GM19324 (cell line): ENCODE measurements at regions not wholly inside any gene's neighbourhood (a gene's known extent, or its start where the extent isn't known, plus 50 kb on each side); places are given as distances from the start of the nearest gene placed in this dataset.

Source experiments
- ATAC-seq: cut with Tn5 transposase; IDR thresholded peaks from one replicate; pipeline ENCODE4 v1.9.1; 2021; ENCODE audit warnings: mild to moderate bottlenecking, moderate library complexity; ENCODE audit not compliant: unreplicated experiment, low FRiP score

- no peak for ATAC-seq
Measured at GRCh38 chr2:122003196-122003940, 247.9 kb downstream of the TSN start.

GRCh38 chr2:122007126-122007525, 251.7 kb downstream of the TSN start:
- no peak for ATAC-seq

DNA sequence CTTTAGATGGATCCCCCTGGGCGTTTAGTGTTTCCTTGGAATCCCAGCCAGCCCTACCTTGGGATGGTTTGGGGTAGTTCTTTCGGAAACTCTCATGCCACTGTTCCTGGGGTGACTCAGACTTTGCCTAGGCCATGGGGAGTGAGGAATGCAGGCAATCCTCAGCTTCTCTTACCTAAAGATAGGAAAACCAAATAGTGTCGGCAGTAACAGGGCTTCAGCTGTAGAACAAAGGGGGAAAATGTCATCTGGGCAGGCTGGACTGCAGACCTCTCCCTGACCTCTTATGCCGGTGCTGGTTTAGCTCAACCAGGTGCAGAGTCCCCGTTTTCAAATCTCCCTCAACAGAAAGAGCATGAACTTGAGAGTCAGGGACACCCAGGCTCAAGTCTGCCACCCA, 252.1 kb downstream of the TSN start:
- no peak for ATAC-seq

GRCh38 chr2:122009561-122009960, 254.1 kb downstream of the TSN start:
- ATAC-seq: no peak

DNA sequence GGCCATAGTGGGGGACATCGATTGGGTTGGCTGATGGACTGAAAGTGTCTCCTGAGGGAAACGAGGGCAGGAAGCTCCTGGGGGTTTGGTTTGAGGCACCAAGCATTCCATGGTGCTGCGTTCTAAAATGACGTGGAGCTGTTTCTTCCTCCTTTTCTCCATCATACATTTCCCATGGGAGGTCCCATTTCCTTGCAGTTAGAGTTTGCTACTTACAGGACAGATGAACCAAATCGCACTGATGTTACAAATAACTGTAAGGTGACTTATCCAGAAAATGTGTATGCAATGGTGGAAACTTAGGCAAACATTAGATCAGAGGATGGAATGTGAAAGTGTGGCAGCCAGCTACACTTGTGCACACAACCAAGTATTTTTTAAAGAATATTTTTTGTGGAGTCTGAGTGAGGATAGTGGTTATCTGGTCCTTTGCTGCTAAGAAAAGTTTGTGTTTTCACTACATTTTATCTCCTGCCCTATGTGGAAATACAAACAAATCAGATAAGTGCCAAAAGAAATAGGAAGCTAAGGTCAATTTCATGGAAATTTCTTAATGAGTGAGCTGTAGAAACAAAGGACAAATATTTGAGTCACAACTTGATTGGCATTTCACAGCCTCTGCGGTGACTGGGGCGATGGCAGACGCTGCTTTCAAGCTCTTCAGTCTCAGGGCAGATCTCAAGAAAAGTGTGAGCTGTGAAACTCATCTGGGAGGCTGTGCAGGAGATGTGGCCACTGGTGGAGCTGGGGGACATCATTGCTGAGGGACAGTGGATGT, 256.2 kb downstream of the TSN start:
- no peak for ATAC-seq

GRCh38 chr2:122018736-122019135, 263.3 kb downstream of the TSN start:
- ATAC-seq: no peak

GRCh38 chr2:122019724-122020123, 264.3 kb downstream of the TSN start:
- ATAC-seq: no peak

GRCh38 chr2:122020377-122020776, 264.9 kb downstream of the TSN start:
- ATAC-seq: no peak

- ATAC-seq: no peak
Measured at GRCh38 chr2:122021941-122022340, 266.5 kb downstream of the TSN start.

GRCh38 chr2:122022531-122022930, 267.1 kb downstream of the TSN start:
- no peak for ATAC-seq

- no peak for ATAC-seq
Measured at GRCh38 chr2:122023059-122023864, 267.8 kb downstream of the TSN start.

- ATAC-seq: no peak
Measured at GRCh38 chr2:122027510-122028217, 272.2 kb downstream of the TSN start.

GRCh38 chr2:122028371-122029100, 273.1 kb downstream of the TSN start:
- no peak for ATAC-seq

DNA sequence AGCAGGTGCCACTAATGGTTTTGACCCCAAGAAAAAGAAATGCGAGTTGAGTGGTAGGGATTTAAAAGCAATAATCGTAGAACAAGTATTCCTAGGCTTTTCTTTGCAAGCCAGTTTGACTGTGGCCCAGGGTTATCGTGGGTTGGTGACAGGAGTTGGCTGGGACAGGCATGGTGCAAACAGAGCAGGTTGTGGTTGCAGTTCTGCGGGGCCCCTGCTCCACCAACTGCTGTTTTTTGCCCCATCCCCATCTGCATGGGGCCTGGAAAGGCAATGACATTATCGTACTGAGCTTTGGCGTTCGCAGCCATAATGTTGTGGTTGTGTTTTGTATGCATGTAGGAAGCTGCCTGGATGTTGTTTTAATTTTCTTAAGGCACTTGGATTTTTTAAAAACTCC, 274.0 kb downstream of the TSN start:
- ATAC-seq: no peak

GRCh38 chr2:122029945-122030344, 274.5 kb downstream of the TSN start:
- ATAC-seq: no peak

DNA sequence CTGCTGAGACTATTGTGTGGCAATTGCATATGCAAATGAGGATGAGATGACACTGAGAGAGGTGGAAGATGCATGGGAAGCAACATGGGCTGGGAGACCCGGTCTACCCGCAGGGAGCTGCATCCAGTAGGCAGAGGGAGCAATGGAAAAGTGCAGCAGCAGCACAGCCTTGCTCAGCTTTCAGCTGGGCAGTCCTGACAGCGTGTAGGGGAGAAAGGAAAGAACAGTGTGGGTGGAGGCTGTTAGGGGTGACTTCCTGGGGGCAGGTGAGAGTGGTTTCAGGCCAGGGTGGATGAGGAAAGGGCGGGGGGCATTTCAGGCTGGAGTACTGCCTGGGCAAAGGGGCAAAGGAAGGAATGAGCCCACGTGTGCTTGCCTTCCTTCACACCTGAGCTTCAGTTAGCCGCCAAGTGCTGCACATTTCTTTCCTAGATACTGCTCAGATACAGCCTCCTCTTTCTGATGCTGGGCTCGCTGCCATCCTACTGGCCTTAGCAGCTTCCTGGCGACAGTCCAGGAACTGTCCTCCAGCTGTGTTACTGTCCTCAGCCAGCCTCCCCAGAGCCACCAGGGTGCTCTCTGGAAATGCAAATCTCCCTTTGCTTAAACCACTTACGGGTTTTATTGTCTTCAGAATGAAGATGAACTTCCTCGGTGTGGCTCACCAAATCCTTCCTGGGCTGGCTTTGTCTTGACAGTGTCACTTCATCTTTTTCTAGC, 276.3 kb downstream of the TSN start:
- ATAC-seq: no peak

GRCh38 chr2:122032264-122032645, 276.8 kb downstream of the TSN start:
- ATAC-seq: no peak

DNA sequence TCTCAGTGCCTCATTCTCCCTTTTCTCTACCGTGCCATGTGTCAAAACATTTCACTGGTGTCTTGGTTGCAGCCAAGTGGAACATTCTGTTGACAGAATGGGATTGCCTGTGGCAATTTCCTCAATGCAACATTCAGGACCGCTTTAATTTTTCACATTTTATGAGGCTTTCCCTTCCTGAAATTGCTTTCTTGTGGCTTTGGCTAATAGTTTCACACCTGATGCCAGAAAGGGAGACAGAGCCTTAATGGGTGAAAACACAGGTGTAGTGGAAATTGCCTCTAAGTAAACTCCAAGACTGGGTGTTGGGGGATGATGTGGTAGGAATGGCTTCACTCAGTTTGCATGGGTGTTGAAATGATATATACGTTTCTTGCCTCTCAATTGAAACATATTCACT, 278.3 kb downstream of the TSN start:
- ATAC-seq: no peak

GRCh38 chr2:122034344-122034743, 278.9 kb downstream of the TSN start:
- ATAC-seq: no peak
